ENCODE measurements at regions not wholly inside any gene's neighbourhood (a gene's known extent, or its start where the extent isn't known, plus 50 kb on each side); places are given as distances from the start of the nearest gene placed in this dataset.
A peak's percentile ranks its signal among the peaks of the same experiment; 100 is the strongest.

DNA sequence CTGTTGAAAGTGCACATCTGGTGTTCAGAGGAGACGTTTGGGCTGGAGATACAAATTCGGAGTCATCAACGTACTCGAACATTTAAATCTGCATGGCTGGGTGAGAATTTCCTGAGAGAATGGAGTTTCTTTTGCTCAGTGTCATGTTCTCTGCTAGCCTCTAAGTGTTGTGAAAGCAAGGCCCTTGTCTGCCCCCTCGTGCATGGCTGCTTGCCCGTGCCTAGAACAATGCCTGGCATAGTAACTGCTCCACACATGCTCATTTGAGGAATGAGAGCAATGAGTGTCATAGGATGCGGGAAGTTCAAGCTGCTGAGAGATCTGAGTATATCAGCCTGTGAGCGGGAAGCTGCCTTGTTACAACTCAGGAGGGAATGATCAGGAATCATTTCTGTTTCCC lies 171.1 kb upstream of the CSF3R start:
- TF ChIP-seq POLR2A (IDR thresholded peaks at IDR 0.05) (no peak), CTCF (IDR thresholded peaks at IDR 0.05) (peak in 2 of 12 donors; percentile 16 to 21)

All from heart left ventricle (tissue), 13 donors.